ENCODE measurements at regions not wholly inside any gene's neighbourhood (a gene's known extent, or its start where the extent isn't known, plus 50 kb on each side); places are given as distances from the start of the nearest gene placed in this dataset.

- no peak for DNase-seq
Observed at GRCh38 chr12:125228519-125229260, 163.5 kb downstream of the AACS start.

GRCh38 chr12:125229878-125230530, 164.8 kb downstream of the AACS start:
- DNase-seq = no peak

DNA sequence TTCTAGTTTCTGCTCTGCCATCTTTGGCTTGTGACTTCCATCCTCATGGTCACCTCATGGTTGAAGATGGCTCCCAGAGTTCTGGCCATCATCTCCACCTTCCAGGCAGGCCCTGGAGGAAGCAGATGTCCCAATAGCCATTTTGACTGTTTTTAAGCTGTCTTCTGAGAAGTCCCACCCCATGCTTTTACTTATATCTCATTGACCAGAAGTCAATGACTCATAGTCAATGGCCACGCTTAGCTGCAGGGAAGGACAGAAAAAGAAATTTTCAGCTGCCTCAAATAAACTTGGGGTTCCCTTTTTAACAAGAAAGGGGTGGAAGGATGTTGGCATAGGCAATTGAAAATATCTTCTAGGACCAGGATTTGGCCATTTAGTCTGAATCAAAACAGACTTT, 168.1 kb downstream of the AACS start:
- DNase-seq = no peak

- DNase-seq = no peak
Observed at GRCh38 chr12:125239563-125239962, 174.3 kb downstream of the AACS start.

GRCh38 chr12:125240717-125241116, 175.5 kb downstream of the AACS start:
- DNase-seq = no peak

GRCh38 chr12:125243811-125244210, 178.6 kb downstream of the AACS start:
- DNase-seq = no peak

DNA sequence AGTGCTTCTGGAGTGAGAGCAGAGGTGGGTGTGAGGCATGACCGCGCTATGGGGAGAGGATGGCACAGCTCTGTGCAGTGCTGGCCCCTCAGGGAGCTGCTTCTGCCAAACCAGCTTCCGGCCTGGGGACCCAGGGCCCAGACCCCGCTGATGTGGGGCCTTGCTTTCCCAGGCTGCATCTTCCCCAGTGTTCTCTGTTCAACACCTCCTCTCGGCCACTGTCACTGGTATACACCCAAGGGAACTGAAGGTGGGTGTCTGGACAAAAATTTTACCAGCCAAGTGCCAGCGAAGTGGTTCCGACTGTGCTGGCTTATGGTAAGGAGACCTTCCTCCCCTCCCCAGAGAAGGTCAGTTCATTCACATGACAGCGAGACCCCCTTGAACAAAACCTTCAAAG, 179.1 kb downstream of the AACS start:
- DNase-seq = no peak

DNA sequence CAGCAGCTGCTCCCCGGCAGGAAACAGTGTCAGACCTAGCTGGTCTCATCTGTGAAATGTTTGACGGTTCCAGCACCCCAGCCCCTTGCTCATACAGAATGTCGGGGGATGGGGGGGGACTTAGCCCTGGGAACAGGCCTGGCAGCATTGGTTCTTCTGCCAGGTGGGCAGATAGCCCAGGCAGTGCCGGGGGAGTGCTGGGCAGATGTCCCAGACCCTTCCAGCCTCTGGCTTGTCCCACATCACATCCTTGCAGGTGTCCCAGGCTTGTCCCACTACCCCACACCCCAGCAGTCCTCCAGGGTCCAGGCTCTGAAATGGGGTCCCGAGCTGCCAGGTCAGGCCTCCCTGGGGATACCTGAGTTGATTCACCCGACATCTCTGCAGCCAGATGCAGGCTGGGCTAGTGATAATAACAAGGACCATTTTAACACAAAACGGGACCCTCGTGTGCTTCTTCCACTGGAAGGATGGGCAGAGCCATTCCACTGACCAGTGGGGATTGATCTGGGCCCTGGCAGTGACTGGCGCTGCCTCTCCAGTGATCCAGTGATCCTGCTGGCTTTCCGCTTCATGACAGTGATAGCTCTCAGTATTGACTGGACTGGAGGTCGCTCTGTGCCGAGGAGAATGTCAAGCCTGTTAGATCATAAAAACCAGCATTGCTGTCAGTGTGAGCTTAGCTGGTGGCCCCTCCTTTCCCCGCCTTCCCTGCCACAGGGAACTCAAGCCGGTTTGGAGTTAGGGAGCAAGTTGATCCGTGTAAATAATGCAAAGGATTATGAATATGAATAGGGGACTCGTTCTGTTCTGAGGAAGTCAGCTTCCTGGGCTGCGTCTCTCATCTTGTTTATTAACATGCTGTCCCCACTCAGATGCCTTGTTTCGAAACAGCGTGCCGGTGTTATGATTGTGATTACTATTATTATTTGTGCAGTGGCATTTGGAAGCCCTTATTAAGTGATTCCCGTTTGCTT, 180.6 kb downstream of the AACS start:
- DNase-seq = no peak

DNA sequence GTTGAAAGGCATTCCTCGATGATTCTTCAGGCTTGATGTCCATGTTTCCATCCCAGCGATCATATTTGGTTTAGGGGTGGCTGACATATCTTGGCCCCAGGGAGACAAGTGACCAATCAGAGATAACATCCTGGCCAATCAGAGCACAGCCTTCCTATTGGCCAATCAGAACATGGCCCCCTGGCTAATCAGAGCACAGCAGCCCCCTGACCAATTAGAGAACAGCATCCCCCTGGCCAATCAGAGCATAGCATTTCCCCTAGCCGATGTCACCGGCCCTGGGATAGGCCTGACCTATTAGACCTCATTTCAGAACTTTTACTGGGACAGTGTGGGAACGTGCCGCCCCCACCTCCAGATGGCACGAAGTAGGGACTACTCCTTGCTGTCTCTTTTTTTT, 182.2 kb downstream of the AACS start:
- no peak for DNase-seq

GRCh38 chr12:125249066-125249824, 184.0 kb downstream of the AACS start:
- DNase-seq = no peak

DNA sequence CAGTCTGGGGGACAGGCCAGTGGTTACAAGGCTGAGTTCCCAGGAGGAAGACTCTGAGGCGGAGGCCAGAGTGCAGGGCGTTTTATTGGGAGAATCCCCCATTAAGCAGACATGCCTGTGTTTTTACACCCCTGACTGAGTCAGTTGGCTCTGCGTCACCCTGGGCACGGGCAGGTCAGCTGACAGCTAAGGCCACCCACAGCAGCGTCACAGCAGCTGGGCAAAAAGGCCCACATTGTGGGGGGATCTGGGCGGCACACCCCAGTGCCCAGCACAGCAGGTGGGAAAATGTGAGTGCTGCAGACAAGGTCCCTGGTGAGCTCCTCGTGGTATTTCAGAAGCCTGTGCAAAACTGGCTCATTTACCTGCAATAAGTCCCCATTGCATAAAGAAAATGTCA, 184.7 kb downstream of the AACS start:
- no peak for DNase-seq

DNA sequence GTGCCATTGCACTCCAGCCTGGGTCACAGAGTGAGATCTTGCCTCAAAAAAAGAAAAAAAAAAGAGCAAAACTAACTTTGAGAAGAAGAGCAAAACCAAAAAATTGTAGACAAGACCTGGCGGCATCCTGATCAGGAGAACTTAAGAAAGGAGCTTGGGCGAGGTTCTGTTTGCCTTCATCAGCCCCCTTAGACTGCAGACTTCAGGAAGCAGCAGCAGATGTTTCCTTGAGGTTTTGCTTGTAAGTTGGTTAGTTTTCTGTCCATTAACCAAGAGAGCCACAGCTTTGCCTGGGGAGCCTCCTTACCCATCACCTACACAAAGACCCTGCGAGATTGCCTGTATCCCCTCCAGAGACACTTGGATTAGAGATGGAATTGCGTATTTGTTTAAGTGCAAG, 189.0 kb downstream of the AACS start:
- DNase-seq = no peak

- no peak for DNase-seq
Observed at GRCh38 chr12:125254856-125255255, 189.6 kb downstream of the AACS start.

GRCh38 chr12:125255935-125256633, 190.8 kb downstream of the AACS start:
- DNase-seq = no peak

DNA sequence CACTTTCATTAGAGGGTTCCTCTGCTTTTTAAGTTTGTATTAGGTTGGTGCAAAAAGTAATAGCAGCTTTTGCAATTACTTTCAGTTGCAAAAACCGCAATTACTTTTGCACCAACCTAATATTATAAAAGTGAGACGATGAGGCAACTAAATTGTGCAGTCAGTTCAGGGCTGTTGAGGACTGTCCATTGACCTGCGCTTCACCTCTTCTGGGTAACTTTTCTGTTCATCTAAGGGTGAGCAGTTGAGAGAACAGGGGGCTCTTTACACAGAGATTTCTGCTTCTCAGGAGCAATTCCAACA, 191.3 kb downstream of the AACS start:
- DNase-seq = no peak

DNA sequence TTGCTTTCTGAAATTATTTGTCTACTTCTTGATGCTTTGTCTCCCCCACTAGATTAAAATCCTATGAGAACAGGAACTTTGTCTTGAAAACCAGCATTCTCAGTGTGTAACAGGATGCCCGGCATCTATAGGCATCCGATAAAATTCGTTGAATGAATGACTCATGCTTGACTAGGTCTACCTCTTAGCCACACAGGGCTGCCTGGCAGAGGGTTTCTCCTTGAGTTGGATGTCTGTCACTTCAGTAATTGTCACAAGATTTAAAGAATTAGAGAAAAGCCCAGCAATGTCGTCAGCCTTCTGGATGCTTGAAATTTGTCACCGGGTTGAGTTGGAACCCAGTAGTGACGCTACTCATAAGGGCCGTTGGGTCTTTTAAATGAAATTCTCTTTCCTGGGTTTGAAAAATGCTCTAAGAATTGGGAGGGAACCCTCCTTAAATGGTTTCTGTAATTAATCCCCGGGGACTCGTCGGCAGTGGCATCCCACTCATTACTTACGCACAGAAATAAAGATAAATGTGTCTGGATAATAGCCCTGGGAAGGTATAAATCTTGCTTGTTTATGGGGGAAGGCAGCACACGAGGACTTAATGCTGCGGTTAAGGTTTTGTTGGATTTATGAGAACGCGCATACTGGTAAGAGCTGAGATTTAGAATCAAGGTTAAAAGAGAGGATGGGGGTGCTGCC, 194.1 kb downstream of the AACS start:
- no peak for DNase-seq

DNA sequence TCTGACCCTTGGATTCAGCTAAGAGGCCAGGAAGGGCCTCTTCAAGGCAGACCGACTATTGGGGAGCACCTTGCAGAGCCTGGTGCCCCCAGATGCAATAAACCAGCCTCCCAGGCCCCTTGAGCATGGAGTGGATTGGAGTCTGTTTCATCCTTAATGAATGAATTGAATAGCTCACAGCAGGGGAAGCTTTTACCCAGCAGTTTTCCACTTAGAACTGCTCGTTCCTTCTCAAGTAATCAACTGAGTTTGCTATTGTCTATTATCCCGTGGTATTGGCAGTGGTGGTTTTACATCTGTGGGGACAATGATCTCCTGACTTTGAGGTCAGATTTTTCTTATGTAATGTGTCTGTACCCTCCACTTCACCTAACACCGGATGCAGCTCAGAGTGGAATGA, 197.6 kb downstream of the AACS start:
- DNase-seq = no peak

DNA sequence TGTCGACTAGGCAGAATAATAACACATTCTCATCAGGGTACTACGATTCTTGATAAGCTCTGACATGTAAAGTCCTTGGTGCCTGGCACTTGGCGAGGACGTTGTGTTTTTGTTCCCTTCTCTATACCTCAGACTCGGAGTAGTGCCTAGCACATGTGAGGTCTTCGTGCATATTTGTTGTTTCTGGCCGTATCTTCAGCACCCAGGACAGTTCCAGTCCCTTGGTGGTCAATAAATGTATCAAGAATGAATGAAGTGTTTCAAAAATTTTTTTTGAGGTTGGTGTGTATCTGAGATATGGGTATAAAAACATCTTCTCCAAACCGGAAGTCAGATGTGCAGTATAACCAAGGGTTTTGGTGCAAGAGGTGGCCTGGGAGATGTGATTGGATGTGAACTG, 198.2 kb downstream of the AACS start:
- DNase-seq = no peak

DNA sequence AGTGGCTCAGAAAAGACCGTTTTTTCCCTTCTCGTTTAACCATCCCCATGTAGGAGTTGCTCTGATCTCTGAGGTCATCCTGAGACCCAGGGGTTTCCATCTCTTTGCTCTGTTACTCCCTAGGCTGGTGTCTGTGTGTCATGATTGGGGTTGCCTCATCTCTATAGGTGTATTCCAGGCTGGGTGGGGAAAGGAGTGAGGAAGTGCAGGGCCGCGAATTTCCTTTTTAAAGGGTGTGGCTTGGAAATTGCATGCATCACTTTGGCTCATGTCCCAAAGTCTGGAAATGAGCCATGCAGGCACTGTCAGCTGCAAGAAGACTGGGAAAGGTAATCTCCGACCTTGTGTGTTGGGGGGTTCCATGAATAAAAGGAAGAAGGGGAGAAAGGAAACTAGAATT, 201.9 kb downstream of the AACS start:
- DNase-seq = no peak

- no peak for DNase-seq
Observed at GRCh38 chr12:125269276-125269675, 204.0 kb downstream of the AACS start.

DNA sequence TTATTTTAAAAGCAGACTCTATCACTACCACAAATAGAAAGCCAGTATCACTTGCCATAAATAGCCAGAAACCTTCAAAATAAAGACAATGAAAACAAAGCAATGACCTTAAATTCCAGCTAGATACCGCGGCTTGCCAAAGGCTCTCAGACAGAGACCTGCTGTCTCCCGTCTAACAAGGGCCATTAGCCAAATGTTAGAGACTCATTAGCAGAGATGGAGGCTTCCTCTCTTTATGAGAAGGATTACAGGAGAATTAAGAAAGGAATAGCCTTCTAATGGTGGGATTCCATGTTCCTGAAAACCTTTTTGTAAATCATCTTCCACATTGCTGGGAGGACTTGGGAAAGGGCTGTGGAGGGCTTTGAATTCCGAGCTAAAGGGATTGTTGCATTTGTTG, 206.7 kb downstream of the AACS start:
- DNase-seq = no peak
